Cardiac fibroblast (primary cell): ENCODE measurements at regions not wholly inside any gene's neighbourhood (a gene's known extent, or its start where the extent isn't known, plus 50 kb on each side); places are given as distances from the start of the nearest gene placed in this dataset.
A peak's percentile ranks its signal among the peaks of the same experiment; 100 is the strongest.
"Not testable (repeated sequence)": the region's sequence is repeated elsewhere in the genome, so short reads cannot be mapped to it uniquely, and the experiment has no call there.

Source experiments
- DNase-seq, 2 donors: peaks; one replicate each; pipeline versions ENCODE4 v3.0.0 to v3.0.0-alpha.2; 2010; ENCODE audit warnings: low read depth in 2 of 2
- H3K4me3 ChIP-seq, 2 donors: replicated peaks in 1 of 2; 1 replicate in 1 of 2; 2 replicates in 1 of 2; pipeline ENCODE4 v1.5.1; 2011; ENCODE audit warnings: low read depth in 2 of 2, low read length in 2 of 2, mild to moderate bottlenecking in 2 of 2, moderate library complexity in 1 of 2
- TF ChIP-seq, protein P1 (sequence below): IDR thresholded peaks from one replicate; pipeline ENCODE4 v1.5.1; 2011; ENCODE audit warnings: low read depth, mild to moderate bottlenecking, low read length, inconsistent platforms

DNA sequence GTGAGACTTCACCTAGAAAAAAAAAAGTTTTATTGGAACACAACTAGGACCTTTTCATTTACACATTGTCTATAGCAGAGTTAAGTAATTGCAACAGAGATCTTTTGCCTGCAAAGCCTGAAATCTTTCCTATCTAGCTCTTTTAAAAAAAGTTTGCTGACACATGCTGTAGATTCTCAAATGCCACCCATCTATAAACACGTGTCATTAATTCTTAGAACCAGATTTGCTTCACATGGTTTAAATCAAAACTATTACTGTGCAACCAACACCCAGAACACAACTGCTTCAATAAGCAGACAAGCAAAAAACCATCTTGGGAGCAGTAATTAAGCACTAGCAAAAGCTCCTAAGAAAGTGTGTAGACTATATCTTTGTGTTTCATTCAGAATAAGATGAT, 55.0 kb downstream of the OXSM start:
- TF ChIP-seq, protein P1, sequence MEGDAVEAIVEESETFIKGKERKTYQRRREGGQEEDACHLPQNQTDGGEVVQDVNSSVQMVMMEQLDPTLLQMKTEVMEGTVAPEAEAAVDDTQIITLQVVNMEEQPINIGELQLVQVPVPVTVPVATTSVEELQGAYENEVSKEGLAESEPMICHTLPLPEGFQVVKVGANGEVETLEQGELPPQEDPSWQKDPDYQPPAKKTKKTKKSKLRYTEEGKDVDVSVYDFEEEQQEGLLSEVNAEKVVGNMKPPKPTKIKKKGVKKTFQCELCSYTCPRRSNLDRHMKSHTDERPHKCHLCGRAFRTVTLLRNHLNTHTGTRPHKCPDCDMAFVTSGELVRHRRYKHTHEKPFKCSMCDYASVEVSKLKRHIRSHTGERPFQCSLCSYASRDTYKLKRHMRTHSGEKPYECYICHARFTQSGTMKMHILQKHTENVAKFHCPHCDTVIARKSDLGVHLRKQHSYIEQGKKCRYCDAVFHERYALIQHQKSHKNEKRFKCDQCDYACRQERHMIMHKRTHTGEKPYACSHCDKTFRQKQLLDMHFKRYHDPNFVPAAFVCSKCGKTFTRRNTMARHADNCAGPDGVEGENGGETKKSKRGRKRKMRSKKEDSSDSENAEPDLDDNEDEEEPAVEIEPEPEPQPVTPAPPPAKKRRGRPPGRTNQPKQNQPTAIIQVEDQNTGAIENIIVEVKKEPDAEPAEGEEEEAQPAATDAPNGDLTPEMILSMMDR: no peak
- DNase-seq: no peak
- no peak overlapping the region for H3K4me3 ChIP-seq

- TF ChIP-seq, protein P1: no peak
- DNase-seq: no peak
Measured at GRCh38 chr3:25846282-25846681, 56.4 kb downstream of the OXSM start.

DNA sequence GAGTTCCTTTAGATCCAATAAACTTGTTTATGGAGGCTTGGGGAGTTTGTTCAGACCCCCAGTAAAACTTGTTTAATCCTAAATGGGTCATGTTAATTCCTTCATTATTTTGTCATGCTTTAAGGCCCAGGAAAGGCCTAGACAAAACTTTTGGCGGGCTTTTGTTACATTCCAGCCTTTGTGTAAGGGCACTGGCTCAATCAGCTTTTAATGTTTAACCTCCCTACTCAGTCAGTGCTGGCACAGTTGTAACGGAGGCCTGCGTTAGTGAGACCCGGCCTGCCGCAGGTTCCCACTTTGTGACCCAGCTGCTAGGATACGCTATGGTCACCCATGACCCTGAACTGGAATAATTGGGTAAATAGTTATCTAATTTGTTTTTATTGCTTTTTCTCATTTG, 59.2 kb downstream of the OXSM start:
- TF ChIP-seq, protein P1: no peak
- no peak for DNase-seq
- no peak overlapping the region for H3K4me3 ChIP-seq

More at GRCh38 chr3:25846282-25846681, 56.4 kb downstream of the OXSM start:
- H3K4me3 ChIP-seq: no peak overlapping the region

GRCh38 chr3:25849641-25850385, 59.9 kb downstream of the OXSM start:
- H3K4me3 ChIP-seq: no peak overlapping the region
- peak; percentile 18 to 46 for DNase-seq
- TF ChIP-seq, protein P1: no peak

DNA sequence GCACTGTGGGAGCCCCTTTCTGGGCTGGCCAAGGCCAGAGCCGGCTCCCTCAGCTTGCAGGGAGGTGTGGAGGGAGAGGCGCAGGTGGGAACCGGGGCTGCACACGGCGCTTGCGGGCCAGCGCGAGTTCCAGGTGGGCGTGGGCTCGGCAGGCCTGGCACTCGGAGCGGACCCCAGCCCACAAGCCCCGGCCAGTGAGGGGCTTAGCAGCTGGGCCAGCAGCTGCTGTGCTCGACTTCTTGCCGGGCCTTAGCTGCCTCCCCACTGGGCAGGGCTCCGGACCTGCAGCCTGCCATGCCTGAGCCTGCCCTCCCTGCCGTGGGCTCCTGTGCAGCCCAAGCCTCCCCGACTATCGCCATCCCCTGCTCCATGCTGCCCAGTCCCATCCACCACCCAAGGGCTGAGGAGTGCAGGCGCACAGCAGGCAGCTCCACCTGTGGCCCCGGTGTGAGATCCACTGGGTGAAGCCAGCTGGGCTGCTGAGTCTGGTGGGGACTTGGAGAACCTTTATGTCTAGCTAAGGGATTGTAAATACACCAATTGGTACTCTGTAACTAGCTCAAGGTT, 61.9 kb downstream of the OXSM start:
- DNase-seq: not testable (repeated sequence)

DNA sequence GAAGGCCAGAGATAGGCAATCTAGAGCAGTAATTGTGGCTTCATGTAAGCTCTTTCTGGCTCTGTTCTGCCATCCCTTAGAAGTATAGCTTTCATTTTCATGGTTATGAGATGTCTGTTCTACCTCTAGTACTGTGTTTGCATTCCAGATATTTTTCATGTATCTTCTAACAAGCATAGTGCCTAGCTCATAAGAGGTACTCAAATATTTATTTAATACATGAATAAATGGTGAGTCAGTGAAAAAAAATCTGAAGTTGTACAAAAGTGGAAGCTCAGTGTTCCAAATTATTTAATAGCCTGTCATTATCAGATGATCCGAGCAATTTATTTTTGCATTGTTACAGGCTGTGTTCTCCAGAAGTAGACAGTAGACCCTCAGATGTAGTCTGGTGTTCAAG, 64.3 kb downstream of the OXSM start:
- H3K4me3 ChIP-seq: no peak overlapping the region
- DNase-seq: peak; percentile 13 to 59
- TF ChIP-seq, protein P1: no peak

More for the DNA sequence above, 61.9 kb downstream of the OXSM start:
- H3K4me3 ChIP-seq: not testable (repeated sequence)

DNA sequence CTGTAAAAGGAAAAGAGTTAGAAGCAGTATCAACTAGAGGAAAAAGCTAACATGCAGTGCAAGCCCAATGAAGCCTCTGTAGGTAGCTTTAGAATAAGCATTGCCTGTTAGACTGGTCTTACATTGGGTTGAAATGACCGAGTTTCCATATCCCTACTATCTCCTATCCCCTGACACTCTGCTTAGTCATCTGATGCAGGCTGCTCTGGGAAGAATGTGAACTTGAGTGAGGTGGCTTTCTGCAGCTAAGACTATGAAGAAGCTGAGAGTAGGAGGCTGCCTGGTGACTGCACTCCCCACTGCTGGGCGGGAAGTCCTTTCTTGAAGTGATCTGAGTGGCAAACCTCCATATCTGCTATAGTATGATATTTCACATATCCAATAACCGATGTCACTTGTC, 64.7 kb downstream of the OXSM start:
- TF ChIP-seq, protein P1: no peak
- no peak overlapping the region for H3K4me3 ChIP-seq
- peak; percentile 45 to 79 for DNase-seq
